HG03064 (cell line): ENCODE measurements at regions not wholly inside any gene's neighbourhood (a gene's known extent, or its start where the extent isn't known, plus 50 kb on each side); places are given as distances from the start of the nearest gene placed in this dataset.
"Not testable (repeated sequence)": the region's sequence is repeated elsewhere in the genome, so short reads cannot be mapped to it uniquely, and the experiment has no call there.

Source experiments
- ATAC-seq: cut with Tn5 transposase; IDR thresholded peaks from one replicate; pipeline ENCODE4 v1.9.1; 2021; ENCODE audit warnings: low read depth; ENCODE audit not compliant: unreplicated experiment

DNA sequence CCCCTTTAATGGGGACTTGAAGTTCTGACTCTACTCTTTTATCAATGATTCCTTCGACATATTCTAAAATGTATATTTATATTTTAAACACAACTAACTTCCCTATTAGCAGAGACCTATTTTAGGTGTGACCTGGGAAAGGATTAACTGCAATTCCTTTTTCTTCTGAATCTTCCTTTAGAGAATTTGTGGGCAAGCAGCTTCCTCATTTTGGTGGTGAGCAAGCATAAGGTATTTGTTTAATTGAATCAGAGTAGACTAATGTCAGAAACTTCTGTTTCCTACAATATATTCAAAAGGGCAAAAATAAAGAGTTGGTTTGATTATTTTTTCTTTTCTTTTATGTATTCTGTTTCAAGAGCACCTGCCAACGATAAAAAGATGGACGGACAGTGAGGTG lies 237.0 kb downstream of the IKZF2 start:
- no peak for ATAC-seq

DNA sequence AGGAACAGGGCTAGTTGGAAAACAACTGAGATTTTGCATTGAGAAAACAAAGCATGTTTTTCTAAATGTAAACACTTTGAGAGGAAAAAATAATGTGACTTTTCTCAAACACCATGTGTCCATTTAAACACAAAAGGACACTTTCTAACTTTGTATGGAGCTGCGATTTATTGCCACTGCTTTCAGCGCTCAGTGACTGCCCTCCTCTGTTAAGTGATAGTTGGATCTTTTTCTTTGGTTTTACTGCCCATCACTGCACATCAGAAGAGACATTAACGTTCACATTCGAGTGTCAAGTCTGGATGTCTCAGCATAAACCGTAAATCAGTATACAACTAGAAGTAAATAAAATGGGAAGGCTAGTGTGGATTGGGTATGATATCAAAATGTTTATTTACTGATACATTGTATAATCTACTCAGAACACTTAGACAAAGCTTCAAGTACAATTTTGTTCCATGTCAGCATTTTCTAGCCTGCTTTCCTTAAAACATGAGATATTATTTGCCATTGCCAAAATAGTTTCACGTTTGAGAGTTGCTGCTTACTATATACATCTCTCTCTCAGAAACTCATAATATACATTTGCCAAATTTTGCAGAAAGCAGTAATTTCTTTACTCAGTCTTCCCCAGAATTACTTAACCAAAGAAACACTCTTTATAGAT lies 237.6 kb downstream of the IKZF2 start:
- no peak for ATAC-seq

DNA sequence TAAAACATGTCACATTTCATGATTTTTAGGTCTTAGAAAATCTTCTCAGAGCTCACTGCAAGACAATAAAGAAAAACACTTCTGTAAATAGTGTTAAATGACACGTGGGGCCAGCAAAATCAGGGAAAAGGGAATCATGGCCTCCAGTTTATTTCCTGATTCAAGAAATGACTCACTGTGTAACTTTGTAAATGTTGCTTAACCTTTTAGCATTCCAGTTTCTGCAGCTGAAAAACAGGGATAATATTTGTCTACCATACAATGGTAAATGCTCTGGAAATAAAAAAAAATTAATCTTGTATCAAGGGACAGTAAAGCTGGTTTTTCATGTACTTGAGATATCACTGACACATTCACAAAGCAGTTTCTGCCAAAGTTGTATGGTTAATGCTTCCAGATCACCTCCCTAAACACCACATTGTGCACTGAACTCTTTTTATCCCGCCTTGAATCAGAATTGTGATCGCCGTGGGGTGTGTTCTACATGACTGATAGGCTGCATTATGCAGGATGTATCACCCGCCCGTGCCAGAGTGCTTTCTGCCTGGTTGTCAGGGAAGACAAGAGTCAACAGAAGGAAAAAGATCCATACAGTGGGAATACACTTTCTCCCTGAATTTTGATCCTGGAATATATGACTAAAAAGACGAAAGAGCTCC lies 238.8 kb downstream of the IKZF2 start:
- ATAC-seq = no peak

DNA sequence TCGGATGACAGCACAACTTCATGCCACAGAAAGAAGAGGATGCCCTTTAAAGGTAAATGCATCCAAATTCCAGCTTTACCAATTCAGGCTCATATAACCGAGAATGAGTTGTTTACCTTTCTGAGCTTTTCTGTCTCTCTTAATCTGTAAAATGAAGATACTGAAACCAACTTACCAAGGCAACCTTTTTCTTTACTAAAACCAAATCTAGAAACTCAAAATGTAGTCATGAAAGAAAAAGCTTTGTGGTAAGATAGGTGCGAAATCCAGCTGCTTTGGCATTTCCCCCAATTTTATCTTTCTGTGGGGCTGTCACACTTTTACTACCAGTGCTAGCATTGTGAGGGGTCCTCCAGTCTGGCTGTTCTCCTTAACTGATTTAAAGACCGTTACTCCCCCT lies 240.4 kb downstream of the IKZF2 start:
- ATAC-seq = peak; percentile 47

DNA sequence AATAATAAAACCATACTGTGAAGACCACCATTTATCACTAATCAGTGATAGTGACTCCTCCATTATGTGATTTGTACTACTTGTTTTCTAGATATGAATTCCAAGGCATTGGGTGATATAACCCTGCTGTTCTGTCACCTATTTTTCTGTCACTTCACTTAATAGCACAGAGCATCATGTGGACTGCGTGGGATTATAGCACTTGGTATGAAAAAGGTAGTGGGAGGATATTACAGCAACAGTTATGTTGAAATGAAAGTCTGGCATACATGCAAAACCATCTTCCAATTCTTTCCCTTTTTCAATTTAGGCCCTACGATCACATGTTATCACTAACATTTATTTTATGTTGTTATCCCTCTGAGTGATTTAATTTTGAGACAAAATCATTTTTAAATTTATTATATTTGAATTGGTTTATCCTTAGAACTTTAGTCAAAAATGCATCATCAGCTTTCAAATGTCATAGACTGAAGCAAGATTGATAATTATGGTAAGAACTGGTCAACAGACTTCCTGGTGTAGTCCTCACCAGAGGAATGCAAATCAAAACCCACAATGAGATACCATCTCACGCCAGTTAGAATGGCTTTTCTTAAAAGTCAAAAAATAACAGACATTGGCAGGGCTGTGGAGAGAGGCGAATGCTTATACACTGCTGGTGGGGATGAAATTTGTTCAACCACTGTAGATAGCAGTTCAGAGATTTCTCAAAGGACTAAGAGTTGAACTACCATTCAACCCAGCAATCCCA lies 242.6 kb downstream of the IKZF2 start:
- no peak for ATAC-seq

DNA sequence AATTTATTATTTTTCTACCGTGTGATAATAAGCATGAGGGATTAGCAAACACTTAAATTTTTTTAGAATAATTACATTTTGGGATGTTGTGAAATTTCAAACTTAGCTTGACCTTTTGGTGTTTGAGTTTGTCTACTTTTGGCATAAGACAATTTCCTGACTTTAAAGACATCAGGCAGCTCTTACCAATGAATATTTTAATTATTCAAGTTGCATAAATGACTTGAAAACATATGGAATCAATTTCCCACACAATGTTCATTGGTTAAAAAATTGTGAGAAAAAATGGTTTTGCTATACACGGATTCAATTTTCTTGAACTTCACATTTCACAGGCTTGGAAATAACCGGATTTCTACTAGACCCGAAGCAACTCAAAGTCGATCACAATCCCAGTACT lies 243.4 kb downstream of the IKZF2 start:
- no peak for ATAC-seq

DNA sequence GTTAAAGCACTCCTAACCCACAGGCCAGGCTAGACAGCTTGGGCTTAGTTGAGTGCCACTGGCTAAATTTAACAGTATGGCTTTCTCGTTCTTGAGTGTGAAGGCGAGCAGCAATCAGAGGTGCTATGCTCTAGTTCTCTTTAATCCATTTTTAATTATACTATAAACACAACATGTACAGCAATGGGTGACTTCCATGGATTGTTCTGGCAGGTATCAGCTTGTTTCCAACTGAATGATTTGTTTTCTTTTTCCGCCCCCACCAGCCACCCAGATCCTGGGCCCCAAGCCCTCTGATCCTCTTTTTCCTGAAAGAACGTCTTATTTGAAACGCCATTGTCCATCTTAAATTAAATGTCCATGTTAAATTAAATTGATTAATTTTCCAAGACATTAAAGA lies 244.8 kb downstream of the IKZF2 start:
- ATAC-seq = no peak

DNA sequence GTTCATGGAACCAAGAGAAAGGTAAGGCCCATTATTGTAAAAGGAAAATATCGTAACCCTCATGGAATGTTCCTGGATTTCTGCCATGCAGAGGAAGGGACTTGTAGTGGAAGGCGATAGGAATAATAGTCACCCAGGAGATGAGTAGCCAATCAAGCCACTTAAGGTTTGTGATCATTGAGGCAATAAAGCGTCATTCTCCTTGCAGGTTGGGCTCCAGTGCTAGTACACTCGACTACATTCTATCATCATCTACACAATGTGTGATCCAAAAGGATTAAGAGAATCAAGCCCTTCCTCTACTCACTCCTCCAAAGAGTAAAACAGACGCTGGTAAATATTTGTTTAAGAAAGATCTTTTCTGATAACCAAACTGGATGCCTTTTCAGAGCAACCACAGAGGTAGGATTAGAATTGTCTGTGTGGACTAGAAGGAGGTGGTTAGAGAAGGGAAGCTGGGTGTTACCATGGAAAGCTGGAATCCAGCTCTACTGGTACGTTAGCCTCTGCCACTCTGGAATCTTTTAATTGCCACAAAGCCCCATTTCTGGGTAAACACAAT lies 245.7 kb downstream of the IKZF2 start:
- ATAC-seq = no peak

DNA sequence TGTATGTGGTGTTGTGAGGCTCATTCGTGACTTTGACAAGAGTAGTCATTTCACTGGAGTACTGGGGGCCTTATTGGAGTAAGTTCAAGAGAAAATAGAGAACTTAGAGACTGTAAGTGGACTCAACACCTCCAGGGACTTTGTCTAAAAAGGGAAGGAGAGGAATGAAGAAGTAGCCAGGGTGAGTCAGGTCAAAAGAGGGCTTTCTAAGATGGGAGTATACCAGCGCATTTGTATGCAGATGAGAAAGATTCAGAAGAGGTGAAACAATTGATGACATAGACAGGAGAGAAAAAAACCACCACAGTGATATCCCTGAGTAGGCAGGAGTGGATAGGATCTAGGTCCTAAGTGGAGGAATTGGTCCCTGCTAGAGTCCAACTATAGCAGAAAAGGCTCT lies 246.8 kb downstream of the IKZF2 start:
- ATAC-seq = no peak

DNA sequence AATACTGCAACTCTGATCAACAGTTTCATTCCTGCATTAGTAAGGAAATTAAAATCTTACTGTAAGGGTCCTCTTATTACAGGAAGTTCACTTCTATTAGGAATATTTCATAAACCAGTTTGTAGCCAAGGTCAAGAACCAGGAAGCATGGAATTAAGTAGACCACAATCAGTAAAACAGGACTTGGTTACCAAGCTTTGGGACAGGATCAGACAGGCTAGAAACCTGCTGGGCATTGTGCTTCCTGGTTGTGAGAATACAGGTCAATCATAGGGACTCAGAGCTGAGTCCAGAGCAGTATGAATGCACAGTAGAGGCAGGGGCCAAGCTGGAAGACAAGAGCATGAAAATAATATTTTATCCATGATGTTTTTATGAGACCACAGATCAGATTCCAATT lies 248.0 kb downstream of the IKZF2 start:
- no peak for ATAC-seq

DNA sequence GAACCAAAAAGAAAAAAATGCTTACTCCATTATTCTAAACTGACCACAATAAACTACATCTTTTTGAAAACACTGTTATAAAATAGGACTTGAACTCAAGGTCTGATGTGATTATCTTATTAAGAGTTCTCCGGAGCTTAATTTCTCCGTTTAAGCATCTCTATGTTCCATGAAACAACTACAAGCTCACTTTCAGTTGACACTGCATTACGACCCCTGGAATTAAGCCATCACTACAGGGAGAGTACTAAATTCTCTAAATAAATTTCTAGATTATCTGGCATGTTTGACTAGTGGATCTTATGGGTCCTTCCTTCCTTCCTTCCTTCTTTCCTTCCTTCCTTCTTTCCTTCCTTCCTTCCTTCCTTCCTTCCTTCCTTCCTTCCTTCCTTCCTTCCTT lies 249.0 kb downstream of the IKZF2 start:
- ATAC-seq = no peak

DNA sequence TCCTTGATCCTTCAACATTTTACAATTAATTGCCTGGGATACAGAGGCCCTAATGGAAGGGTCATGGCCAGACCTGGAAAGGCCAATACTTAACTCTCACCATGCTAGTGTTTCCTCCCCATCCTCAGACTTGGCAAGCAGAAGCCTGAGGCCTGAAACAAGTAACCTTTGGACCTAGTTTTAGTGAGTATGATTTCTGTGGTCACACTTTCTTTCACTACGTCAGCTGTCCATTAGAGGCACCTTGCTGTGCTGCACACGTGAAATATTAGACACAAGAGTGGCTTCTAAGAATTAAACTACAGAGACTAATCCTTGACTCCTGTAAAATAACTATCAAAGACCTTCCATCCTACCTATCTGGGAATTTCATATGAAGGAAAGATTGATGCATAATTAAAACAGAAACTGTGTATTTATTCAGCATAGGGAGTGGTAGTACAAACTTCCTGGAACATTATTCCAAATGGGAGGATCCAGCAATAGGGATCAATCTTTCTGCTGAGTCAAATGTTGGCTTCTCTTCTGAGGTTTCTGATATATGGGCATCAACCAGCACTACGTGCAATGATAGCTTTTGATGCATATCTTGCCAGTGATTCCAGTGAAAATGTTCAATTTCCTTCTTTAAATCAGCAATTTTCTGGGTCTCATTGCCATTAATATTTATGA lies 249.7 kb downstream of the IKZF2 start:
- ATAC-seq = no peak

DNA sequence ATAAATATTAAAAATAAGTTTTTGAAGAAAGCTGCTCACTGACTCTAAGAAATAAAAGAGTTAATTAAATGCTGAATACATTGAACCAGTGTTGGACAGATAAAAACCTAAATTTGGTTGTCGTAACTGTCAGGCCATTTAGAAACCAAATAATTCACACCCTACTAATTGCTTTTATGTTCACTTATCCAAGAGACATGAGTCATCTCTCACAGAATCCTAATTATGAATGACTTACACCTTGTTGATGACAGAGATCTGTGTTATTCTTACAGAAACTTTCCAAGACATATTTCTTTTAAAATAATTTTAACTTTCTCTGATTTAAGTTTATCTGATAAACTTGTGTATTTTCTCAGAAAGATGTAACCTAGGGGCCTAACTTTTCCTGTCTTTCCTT lies 250.7 kb downstream of the IKZF2 start:
- ATAC-seq = no peak

DNA sequence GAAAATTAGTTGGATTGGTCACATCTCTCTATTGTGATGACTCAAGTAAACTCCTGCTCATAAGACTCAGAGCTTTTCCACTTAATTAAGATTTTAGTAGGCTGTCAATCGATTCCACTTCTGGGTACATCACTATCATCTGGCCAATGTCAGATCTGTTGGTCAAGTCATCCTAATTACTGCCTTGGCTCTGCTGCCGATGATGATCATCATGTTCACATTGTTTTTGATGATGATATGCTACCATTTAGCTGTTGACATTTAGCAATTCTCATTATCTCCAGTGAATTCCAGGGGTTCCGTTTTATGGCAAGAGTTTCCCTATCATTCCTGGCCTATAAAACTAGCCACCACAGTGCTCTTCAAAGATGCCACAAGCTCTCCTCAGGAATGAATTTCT lies 253.4 kb downstream of the IKZF2 start:
- no peak for ATAC-seq

DNA sequence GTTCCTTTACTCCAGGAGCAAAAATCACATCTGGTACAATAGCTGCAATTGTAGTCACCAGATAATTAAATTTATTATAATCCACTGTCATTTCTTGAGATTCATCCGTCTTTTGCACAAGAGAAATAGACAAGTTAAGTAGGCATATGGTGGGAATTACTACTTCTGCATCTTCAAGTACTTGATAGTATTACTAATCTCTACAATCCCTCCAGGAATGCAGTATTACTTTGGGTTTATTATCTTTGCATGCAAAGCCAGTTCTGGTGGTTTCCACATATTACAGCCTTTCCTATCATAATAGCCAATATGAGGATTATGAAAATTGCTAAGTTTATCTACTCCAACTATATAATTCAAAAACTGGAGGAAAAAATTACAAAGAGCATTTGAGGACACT lies 254.1 kb downstream of the IKZF2 start:
- ATAC-seq = no peak

DNA sequence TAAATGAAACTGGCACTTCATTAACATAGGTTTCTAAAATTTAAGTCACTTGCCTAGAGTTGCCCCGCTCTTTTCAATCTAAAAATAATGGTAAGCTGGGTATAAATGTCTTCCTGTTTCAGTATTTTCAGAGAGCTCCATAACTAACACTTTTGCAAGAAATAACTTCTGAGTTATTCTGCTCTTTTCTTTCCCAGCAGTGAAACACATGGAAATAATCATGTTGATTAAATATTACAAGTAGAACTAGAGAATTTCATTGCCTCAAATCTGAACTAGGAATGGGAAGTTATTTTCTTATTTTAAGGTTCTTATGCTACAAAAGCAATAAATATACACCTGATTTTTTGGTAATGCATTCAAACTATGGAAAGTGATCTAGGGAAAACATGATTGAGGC lies 257.4 kb downstream of the IKZF2 start:
- no peak for ATAC-seq

DNA sequence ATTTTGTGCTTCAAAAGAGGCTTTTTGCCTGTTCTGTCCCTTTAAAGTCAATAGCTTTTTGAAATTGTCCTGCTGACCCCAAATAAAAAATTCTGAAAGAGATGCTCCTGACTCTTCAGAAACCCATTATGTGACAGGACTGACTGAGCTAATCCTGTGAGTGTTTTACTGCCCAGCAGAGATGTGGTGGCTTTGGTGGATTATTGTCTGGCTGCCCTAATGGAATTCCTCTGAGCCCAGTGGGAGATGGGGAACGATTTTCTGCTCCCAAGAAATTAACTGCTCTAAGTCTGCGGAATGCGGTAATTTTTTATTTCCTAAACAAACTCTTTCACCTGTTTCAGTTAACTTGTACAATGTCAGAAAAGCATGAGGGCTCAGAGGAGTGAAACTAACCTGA lies 258.2 kb downstream of the IKZF2 start:
- ATAC-seq = no peak

DNA sequence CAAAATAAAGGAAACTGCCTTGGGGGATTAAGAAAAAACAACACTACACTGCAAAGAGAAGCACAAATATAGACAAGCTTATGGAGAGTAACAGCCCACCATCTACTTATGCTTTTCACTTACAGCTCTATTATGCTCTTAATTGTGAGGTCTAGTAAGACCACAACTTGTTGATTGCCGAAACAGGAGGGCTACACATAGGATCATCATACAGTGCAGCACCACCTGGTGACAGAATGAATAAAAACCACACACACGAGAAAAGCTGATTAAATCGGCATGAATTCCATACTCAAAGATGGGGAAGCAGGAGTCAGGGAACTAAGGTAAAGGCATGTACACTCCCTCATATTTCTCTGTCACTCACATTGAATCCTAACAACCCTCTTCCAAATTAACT lies 259.2 kb downstream of the IKZF2 start:
- no peak for ATAC-seq

DNA sequence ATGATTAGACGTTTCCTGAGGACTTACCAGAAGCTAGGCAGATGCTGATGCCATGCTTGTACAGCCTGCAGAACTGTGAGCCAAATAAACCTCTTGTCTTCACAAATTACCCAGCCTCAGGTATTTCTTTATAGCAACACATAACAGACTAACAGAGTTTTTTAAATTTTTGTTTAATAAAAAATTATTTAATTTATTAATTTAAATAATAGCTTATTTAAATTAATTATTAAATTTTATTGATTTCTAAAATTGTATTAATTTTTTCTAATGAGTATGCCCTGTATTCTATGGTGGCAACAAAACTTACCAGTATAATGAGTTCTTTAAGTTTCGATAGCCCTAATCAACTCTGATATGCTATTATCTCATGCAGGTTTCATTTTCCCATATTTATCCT lies 259.8 kb downstream of the IKZF2 start:
- no peak for ATAC-seq

DNA sequence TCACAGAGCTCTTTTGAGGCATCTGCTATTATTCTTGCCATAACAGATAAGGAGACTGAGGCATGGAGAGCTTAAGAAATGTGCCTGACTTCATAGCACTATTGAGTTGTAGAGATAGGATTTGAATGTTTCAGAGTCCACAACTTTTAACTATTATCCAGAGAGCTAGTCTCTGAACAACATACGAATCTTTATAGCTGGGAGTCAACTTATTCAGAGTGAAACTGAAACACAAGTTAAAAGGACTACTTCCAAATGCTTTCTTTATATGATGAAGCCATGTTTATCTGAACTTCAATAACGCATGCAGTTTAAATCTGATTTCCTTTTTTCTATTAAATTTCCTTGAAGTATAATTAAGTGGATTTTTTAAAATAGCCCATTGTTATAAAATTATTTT lies 268.8 kb downstream of the IKZF2 start:
- no peak for ATAC-seq

DNA sequence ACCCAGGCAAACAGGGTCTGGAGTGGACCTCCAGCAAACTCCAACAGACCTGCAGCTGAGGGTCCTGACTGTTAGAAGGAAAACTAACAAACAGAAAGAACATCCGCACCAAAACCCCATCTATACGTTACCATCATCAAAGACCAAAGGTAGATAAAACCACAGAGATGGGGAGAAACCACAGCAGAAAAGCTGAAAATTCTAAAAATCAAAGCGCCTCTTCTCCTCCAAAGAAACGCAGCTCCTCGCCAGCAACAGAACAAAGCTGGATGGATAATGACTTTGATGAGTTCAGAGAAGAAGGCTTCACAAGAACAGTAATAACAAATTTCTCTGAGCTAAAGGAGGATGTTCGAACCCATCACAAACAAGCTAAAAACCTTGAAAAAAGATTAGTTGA lies 274.9 kb downstream of the IKZF2 start:
- not testable (repeated sequence) for ATAC-seq
